GM21619 (cell line): ENCODE measurements at regions not wholly inside any gene's neighbourhood (a gene's known extent, or its start where the extent isn't known, plus 50 kb on each side); places are given as distances from the start of the nearest gene placed in this dataset.

Source experiments
- ATAC-seq: cut with Tn5 transposase; IDR thresholded peaks from one replicate; pipeline ENCODE4 v1.9.1; 2021; ENCODE audit not compliant: unreplicated experiment

DNA sequence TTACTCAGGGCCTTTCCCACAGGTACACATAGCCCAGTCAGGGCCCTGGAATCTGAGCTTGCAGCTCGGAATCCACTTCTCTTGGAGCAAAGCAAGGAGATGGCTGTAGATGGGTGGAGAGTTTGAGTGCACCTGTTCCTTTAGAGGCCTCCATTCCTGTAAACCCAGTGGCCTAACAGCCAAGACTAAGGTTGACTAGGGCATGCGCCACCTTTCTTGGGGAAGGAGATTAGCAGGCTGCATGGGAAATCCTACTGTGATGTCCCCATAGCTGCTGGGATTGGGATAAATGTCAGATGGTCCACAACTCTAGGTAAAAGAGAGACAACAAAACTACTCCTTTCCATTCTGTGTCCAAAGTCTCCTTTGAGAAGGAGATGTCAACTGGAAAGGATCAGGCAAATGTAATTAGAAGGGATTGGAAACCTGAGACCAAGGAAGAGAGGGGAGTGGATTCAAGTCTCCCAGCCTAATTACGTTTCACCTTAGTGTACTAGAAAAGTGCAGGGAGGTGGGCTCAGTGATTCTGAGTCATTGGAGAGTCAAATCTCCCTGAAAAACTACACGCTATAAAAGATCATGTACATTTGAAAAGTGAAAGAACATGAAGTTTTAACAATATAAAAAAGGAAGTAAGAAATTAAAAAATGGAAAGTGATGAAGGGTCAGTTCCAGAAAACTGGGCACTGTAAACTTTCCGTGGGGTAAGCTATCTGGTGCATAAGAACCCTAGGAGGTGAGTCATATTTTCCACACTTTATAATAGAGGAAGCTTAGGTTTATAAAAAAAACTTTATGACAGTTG, 104.2 kb downstream of the SEC61B start:
- ATAC-seq = no peak

DNA sequence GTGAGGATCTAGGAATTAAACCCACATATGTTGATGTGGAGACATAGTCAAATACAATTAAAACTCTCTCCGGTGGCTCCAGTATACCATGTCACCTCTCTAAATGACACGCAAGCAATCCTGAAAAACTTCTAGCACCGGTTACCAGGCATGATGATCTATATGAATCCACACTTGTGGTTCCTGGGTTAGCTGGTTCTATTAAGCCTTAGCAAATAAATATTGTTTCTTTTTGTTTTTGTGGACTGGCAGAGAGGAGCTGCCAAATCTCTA, 104.8 kb downstream of the SEC61B start:
- ATAC-seq = no peak

DNA sequence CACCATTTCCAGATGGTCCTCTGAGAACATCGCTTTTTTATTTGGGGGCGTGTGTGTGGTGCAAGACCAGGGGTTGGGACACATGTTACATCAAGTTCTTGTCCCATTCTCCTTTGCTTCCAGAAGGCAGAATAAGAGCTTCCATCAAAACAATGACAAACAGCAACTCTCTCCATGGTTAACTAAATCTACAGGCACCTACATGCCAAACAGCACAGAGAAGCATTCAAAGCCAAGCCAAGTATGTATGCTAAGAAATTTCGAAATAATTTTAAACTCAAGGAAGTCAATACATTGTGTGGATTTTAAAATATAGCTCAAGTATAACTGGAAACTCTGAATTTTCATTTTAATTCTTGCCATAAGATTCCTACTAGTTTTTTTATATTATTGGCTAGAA, 105.6 kb downstream of the SEC61B start:
- ATAC-seq = no peak

DNA sequence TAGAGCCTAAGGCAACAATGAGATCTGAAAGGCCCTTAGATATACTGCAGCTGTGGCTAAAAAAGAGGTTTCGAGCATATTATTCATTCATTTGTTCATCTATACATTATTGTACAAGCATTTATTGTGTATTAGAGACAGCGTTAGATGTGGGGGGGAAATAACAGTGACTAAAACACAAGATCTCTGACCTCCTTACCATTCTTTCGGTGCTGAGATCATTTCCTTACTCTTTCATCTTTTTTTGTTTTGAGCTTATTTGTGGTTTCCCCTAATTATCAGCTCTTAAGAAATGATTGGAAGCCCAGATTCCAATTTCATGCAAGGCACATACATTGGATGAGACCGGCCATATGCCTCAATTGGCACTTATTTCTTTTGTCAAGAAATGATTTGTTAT, 113.2 kb downstream of the SEC61B start:
- ATAC-seq = no peak

DNA sequence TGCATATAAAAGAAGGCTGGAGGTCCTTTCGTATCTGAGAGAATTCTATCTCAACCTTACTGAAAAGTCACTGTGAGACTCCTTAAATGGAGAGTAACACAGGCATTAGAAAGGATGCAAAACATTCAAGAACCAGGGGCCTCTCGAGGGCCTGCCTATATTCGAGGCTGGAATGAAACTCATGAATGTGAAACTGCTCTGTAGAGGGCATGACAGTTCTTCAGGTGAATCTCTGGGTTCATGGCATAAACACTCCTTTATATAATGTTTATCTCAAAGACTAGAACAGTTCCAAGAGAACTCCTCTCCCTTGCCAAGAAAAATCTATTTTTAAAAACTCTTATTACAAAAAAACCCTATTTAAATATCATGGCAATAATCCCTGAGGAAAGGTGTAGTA, 113.9 kb downstream of the SEC61B start:
- no peak for ATAC-seq

DNA sequence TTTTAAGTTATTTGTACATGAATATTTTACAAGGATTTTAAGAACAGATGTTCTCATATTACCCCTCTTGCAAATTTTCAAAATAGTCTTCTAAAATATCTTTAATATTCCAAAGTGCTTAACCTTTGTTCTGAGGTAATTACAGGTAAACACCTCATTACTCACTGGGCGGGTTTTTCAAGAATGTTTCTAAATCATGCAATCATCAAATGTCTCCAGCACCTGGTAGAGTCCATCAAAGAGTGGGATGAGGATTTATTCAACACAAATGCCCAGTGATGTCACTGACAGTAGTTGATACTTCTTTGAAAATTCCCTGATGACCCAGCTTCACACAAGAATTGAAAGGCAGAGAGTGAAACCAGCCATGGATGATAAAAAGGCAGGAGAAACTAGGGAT, 114.4 kb downstream of the SEC61B start:
- ATAC-seq = no peak

DNA sequence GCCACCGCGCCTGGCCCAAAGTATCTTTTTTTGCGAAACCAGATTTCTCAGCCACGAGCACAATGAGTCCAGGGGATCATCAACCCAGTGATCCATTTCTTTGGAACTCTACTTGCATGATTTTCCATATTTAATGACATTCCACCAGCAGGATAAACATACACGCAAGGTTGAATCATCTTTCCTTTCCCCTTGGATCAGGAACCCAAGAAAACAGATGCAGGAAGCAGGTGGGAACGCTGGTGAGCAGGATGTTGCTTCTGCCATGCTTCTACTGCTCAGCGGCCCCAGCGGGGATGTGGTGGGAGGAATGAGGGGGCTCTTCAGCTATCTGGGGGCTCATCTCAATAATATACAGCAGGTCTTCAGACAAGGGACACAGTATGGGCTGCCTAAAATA, 118.2 kb downstream of the SEC61B start:
- ATAC-seq = no peak

DNA sequence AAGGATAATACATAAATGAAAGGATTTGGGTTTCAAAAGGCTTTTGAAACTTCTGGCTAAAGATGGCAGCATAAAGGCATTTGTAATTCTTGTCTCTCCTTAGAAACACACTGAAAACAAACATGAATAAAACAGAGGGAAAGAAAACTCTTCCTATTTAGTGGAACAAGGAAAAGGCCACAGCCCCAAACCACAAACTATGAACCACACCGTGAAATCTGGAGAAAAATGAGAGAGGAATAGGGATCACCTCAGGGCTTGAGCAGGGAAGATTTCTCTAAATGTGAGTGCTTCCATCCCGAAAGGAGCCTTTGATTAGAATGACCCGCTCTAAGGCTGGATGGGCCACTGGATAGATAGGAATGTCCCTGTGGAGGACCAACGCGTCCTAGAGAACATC, 119.6 kb downstream of the SEC61B start:
- ATAC-seq = no peak

DNA sequence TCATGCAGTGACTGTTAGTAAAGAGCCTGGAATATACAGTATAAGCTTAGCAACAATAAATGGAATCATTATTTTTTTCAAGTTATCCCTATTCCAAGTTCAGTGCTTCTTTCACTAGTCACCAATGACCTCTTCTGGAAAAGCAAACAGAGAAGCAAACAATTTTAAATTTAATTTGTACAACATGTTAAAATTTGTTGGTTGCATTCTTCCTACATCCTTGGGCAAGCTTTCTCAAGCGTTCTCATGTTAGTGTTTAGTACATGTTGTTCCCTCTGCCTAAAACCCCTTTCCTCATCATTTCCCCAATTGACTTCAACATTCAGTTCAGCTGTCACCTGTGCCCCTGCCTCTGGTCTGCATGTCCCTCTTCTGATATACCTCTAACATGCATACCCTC, 123.4 kb downstream of the SEC61B start:
- no peak for ATAC-seq

DNA sequence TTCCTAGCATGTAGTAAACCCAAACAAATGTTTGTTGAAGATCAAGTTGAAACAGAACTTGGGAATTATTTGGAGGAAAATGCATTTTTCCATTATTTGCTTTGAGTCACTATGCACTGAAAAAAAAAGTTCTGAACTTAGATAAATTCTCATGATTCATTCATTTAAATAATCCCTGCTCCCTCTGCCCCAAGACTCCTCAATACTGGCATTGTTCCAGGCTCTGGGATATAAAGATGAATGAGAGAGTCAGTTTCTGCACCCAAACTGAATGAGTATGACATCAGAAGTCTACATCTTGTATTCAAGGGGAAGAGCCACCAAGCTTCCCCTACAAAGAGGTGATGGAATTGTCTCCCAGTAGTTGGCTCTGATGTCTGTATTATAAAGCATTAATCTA, 123.9 kb downstream of the SEC61B start:
- no peak for ATAC-seq

DNA sequence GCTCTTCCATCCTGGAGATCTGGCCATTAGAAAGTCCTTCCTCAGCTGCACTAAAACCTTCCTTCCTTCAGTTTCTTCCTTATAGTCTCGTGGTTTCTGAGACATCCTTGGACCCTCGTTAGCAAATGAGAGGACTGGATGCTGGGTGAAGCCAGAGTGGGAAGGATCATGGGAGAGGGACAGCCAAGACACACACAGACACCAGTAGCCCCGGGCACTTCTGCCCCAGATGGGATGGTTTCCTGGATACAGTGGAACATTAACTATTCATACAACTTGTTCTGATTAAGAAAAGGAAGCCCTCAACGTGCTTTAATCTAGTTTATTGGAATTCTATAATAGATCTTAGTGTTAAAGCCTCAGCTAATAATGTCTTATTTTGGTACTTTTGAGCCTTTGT, 125.5 kb downstream of the SEC61B start:
- no peak for ATAC-seq

DNA sequence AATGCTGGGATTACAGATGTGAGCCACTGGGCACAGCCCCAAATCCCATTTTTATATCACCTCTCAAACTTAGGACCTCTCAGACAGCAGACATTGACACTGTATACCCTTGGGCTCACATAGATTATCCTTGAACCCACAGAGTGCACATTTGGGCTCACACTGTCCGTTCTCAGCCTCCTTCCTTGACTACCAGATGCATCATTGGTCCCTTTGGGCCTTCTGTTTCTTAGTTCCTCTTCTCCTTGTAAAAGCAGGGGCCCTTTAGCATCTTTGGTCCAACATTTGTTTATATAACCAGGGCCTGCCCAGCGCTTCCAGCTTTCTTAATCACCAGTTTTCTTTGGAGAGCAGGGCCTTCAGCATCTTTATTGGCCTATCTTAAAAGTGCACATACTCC, 126.2 kb downstream of the SEC61B start:
- ATAC-seq = no peak

DNA sequence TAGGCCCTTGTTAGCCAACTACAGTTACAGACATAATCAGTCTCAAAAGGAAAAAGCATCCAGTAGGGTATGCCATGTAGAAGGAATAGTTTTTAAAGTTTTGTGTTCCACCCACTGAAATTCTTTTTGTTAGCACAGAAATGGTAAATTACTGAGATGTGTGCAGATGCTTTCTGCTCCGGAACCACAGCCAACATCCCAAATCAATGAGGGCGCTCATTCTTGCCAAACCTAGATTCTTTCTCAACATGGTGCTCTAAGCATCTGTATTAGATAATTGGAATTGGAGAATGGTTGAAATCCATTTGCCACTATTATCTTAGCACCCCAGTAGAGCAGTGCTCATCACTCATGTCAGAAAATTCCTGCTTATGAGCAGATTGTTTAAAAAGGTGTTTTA, 127.8 kb downstream of the SEC61B start:
- no peak for ATAC-seq

DNA sequence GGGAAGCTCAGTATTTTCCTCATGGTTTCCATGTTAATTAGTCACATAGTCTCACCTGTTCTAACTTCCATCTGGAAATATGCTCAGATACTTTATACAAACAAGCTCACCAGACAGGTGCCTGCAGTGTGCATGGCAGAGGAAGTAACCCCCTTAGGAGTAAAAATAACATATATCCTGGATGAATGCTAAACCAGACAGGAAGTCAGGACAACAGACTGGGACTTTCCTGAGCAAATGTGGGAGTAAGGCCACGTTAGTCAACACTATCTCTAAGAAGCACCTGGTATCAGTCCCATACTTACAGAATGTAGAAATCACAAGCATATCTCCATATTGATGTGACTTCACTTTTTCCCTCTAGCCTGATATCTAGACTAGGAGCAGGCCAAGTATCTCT, 128.4 kb downstream of the SEC61B start:
- ATAC-seq = no peak

DNA sequence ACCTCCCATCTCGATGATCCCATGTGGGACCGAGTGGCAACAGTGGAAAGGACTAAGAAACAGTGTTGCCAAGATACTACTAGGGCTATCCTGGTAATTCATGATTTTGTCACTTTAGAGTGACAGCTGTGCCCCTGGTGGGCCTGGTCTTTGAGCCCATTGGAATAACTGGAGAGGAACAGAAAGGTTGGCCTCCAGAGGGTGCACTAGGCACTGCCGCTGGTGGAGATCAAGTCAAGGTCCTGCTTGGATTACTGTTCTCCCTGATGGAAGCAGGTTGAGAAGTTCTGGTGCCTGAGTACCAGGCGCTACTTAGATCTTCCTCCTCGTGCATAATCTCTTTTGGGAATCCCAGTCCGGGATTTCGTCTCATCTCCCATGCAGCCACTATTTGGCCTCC, 129.6 kb downstream of the SEC61B start:
- no peak for ATAC-seq

DNA sequence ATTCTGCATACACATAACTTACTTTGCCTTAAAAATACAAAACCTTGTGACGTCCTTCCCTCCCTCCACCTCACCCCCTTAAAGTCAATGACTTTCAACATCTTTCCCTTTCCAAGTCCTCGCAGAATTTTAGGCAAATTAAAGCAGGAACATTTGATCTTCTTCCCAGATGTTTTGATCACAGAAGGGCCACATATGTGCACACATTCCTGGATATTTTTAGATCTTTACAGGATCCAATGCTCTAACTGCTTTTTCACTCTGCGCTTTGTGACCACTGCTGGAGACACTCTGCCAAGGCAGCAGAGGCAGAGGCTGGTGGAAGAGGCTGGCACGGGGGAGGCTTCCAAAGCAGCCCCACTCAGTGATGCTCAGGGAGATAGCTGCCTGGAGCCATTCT, 130.7 kb downstream of the SEC61B start:
- ATAC-seq = no peak

DNA sequence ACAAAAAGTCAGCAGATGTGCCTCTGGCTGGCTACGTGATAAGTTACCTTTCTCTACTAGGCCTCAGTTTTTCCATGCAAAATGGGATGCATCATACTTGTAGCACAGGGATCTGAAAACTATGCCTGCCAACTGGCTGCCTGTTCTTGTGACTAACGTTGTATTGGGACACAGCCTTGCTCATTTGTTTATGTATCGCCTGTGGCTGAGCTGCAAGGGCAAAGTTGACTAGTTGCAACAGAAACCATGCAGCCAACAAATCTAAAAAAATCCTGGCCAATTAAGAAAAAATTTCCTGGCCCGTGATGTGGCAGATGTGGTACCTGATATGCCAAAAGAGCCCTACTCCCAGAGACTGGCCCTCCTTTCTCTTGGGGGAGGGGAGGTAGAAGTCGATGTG, 131.3 kb downstream of the SEC61B start:
- ATAC-seq = no peak

DNA sequence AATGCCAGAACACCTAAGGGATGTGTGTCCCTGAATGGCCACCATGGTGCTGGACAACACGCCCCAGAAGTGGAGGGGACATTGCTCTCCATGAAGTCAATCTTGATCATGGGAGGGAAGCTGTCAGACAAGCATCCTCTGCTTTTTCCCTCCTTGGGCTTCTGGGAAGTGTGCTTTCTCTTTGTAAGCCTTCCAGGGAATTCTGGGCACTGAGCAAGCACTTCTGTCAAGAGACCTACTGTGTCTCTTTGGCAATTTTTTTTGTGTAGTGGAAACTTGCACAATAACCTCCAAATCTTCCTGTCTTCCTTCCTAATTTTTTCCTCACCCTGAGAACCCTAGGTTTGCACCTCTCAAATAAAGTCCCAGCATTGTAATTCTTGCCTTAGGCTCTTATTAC, 132.0 kb downstream of the SEC61B start:
- no peak for ATAC-seq

DNA sequence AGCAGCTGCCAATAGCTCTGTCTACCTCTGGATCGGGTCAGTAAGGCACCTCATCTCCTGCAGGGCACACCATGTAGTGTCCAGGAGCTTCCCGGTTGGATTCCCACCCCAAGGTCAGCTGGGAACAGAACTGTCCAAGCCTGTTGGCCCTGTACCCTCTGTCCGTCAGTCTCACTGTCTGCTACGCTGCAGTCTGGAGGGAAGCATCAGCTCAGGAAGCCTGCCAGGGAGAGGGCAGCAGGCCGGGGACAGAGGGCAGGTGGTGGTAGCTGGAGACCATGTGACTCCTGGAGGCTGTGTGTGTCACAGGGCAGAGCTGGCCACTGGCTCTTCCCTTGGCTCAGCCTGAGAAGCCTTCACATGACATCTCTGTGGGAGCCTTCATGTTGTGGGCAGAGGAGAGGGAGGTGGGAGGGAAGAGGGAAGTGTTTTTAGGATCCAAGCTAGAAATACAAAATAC, 134.5 kb downstream of the SEC61B start:
- ATAC-seq = no peak

DNA sequence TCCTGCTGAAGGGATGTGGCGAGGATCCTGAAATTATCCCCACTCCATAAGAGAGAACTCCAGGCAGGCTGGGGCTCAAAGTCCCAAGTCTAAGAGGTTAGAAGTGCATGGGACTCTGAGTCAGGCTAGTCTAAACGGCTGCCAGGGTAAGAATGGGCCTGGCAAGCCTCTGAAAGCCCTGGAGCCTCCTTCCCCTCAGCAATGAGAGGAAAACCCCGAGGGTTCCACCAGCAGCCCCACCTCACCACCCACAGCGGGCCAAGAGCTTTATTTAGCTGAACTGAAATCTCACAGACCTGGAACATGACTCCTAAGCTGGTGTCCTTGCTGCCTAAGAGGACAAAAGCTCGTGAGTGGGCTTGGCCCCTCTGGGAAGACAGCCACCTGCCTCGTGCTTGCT, 135.5 kb downstream of the SEC61B start:
- ATAC-seq = no peak

DNA sequence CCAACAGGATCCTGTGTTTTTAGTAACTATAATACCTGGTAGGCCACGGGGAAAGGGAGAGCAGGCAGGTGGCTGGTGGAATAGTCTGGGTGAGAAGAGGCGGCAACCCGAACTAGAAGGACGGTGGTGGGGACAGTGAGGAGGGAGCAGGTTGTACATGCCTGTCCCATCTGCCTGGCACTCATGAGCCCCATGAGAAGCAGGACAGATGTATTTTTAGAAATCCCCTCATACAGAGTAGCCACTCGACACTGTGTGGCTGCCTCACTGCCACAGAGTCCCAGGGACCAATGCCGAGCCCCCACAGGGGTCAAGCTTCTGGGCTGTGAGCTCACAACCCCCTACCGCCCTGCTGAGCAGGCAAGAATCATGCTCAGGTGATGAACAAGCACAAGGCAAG, 136.6 kb downstream of the SEC61B start:
- no peak for ATAC-seq

DNA sequence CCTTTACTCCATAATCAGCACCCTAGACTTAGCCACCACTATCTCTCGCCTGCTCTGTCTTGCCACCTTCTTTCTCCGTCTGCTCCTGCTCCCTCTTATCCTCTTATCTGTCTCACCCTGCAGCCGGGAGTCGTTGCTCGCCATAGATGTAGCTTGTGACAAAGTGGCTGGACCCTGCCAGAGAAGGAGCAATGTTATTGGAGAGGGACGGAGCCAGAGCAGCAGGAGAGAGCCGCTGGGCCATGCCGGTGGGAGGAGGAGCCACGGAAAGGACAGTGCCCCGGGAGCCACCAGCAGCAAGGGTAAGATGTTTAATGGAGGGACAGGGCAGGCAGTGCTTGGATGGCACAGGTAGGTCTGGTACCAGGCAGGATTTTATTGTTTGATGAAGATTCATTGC, 137.3 kb downstream of the SEC61B start:
- ATAC-seq = no peak

DNA sequence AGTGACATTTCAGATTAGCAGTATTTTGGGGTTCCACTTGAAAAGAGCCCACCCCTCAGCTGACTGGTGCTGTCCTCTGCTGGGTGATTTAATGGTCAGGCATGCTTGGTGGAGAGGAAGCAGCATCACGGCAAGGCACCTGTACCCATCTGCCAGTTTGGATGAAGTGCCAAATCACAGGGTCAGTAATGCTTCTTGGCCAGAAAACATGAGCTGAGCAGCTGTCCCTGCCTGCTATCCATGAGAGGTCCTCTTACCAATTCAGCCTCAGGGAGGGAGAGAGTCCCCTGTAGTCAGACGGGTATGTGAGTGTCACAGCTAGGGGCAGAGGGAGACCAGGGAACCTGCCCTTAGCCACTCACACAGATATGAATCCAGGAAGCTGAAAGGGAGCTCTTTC, 137.9 kb downstream of the SEC61B start:
- no peak for ATAC-seq

DNA sequence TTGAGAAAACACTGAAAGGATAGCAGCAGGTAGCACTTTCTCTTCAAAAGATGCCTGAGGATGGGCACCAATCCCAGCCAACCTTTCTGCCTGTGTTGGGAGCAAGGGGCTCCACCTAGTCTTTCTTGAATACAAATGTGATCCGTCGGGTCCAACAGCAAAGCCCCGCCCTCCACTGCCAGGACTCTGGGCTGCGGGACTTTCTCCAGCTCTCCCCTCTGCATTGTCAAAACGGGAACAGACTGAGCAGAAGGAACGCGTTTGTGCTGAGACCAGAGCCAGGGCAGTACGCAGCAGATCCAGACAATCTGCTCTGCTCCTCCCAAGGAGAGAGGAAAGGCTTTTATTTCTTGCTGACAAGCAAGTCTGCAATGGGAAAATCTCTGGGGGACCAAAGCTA, 139.7 kb downstream of the SEC61B start:
- ATAC-seq = no peak
